ENCODE measurements at regions not wholly inside any gene's neighbourhood (a gene's known extent, or its start where the extent isn't known, plus 50 kb on each side); places are given as distances from the start of the nearest gene placed in this dataset.

GRCh38 chr4:171667906-171668305 lies 145.3 kb upstream of the GALNTL6 start:
- DNase-seq = peak in 1 of 2 experiments; percentile 8
- H3K27me3 ChIP-seq = no peaks in the 10 kb centered on the region

GRCh38 chr4:171651071-171651470 lies 162.1 kb upstream of the GALNTL6 start:
- no peak overlapping the region for H3K27ac ChIP-seq
- no peaks in the 10 kb centered on the region for H3K36me3 ChIP-seq
- H3K4me1 ChIP-seq = no peaks in the 10 kb centered on the region
- DNase-seq = no peak
- H3K4me3 ChIP-seq = no peak overlapping the region
- no peaks in the 10 kb centered on the region for H3K9me3 ChIP-seq (replicated peaks)
- H3K27me3 ChIP-seq = no peaks in the 10 kb centered on the region

More at GRCh38 chr4:171667906-171668305, 145.3 kb upstream of the GALNTL6 start:
- no peak overlapping the region for H3K27ac ChIP-seq
- H3K4me3 ChIP-seq = no peak overlapping the region
- H3K9me3 ChIP-seq (replicated peaks) = no peaks in the 10 kb centered on the region
- H3K36me3 ChIP-seq = no peaks in the 10 kb centered on the region
- no peaks in the 10 kb centered on the region for H3K4me1 ChIP-seq

GRCh38 chr4:171650543-171650942 lies 162.7 kb upstream of the GALNTL6 start:
- no peak overlapping the region for H3K27ac ChIP-seq
- no peaks in the 10 kb centered on the region for H3K36me3 ChIP-seq
- no peak overlapping the region for H3K4me3 ChIP-seq
- no peaks in the 10 kb centered on the region for H3K27me3 ChIP-seq
- no peaks in the 10 kb centered on the region for H3K4me1 ChIP-seq
- H3K9me3 ChIP-seq (replicated peaks) = no peaks in the 10 kb centered on the region
- DNase-seq = peak; percentile 31 to 45

DNA sequence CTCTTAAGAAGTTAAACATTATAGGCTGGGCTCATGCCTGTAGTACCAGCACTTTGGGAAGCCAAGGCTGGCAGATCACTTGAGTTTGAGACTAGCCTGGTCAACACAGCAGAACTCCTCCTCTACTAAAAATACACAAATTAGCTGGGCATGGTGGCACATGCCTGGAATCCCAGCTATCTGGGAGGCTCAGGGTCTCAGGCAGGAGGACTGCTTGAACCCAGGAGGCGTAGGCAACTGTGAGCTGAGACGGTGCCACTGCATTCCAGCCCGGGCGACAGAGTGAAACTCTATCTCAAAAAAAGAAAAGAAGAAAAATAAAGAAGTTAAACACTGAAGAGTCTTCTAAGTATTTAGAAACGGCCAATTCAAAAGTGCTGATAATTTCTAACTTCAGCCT lies 164.3 kb upstream of the GALNTL6 start:
- Histone ChIP-seq H3K36me3 (no peaks in the 10 kb centered on the region), H3K4me3 (no peak overlapping the region), H3K27me3 (no peaks in the 10 kb centered on the region), H3K9me3 (replicated peaks) (no peaks in the 10 kb centered on the region), H3K27ac (peak overlapping the region; percentile 69), H3K4me1 (no peaks in the 10 kb centered on the region)
- DNase-seq = peak; percentile 53

DNA sequence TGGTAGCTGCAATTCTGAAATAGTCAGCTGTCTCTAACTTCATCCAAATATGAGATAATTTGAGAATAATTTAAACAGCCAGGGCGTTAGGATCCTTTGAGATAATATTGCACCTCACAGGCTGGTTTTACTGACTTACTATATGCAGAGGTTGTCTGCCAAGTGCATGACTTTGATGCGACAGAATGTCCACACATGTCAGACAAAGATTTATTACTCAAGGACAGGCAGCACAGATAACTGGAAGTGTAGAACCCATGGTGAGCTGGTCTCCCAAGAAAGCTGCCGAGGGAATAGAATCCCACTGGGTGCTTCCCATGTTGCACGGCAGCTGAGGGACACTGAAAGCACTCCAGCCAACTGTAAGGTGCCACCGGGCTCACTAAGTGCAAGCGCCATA lies 166.2 kb upstream of the GALNTL6 start:
- Histone ChIP-seq H3K36me3 (no peaks in the 10 kb centered on the region), H3K9me3 (replicated peaks) (no peaks in the 10 kb centered on the region), H3K4me3 (no peak overlapping the region), H3K4me1 (no peaks in the 10 kb centered on the region), H3K27ac (no peak overlapping the region), H3K27me3 (no peaks in the 10 kb centered on the region)
- no peak for DNase-seq

- H3K9me3 ChIP-seq (replicated peaks) = no peaks in the 10 kb centered on the region
- no peaks in the 10 kb centered on the region for H3K36me3 ChIP-seq
- DNase-seq = no peak
- no peaks in the 10 kb centered on the region for H3K27me3 ChIP-seq
- no peak overlapping the region for H3K4me3 ChIP-seq
- no peaks in the 10 kb centered on the region for H3K4me1 ChIP-seq
- no peak overlapping the region for H3K27ac ChIP-seq
Observed at GRCh38 chr4:171644430-171645057, 168.7 kb upstream of the GALNTL6 start.

DNA sequence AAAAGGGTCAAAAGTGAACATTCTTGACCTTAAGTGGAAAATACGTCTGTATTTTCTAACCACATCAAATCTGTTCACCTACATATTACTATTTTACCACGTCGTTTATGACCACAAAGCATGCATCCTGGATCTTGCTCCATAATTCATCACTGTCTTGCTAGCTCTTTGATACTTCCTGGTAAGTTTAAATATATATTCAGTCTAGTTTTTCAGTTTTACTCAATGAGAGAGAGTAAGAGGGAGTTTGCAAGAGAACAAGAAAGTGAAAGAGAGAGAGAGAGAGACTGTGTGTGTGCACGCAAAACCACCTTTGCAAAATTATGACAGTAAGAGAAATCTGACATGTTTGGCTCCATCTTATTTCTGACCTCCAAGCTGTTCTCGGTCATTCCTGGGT lies 173.7 kb upstream of the GALNTL6 start:
- no peak for DNase-seq
- no peaks in the 10 kb centered on the region for H3K27me3 ChIP-seq
- no peak overlapping the region for H3K27ac ChIP-seq
- H3K4me3 ChIP-seq = no peak overlapping the region
- no peaks in the 10 kb centered on the region for H3K4me1 ChIP-seq
- H3K36me3 ChIP-seq = no peaks in the 10 kb centered on the region
- H3K9me3 ChIP-seq (replicated peaks) = no peaks in the 10 kb centered on the region

DNA sequence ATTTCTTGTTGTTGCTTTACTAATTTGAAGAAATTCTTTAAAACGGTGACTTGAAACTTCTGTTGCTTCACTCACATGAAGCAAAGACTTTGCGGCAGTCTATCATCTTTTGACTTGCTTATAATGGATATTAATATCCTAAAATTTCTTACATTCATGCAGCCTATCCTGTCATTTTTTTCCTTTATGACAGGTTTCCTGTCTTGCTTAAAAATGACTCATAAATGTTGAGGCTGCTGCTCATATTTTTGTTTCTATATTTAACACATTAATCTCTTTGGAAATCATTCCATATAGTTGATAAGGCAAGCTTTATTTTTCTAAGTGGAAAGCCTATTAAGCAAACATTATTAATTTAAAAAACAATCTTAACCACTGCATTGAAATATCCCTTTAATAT lies 176.6 kb upstream of the GALNTL6 start:
- DNase-seq = no peak
- Histone ChIP-seq H3K4me3 (no peak overlapping the region), H3K27me3 (no peaks in the 10 kb centered on the region), H3K9me3 (replicated peaks) (no peaks in the 10 kb centered on the region), H3K27ac (no peak overlapping the region), H3K36me3 (no peaks in the 10 kb centered on the region), H3K4me1 (no peaks in the 10 kb centered on the region)

DNA sequence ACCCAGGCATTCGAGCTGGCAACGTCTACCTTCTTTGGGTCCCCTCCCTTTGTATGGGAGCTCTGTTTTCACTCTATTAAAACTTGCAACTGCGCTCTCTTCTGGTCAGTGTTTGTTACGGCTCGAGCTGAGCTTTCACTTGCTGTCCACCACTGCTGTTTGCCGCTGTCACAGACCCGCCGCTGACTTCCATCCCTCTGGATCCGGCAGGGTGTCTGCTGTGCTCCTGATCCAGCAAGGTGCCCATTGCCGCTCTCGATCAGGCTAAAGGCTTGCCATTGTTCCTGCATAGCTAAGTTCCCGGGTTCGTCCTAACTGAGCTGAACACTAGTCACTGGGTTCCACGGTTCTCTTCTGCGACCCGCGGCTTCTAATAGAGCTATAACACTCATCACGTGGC lies 183.5 kb upstream of the GALNTL6 start:
- no peak overlapping the region for H3K4me3 ChIP-seq
- no peaks in the 10 kb centered on the region for H3K9me3 ChIP-seq (replicated peaks)
- DNase-seq = no peak
- no peaks in the 10 kb centered on the region for H3K4me1 ChIP-seq
- no peak overlapping the region for H3K27ac ChIP-seq
- H3K27me3 ChIP-seq = no peaks in the 10 kb centered on the region
- H3K36me3 ChIP-seq = no peaks in the 10 kb centered on the region

- Histone ChIP-seq H3K36me3 (no peaks in the 10 kb centered on the region), H3K4me1 (no peaks in the 10 kb centered on the region), H3K27me3 (no peaks in the 10 kb centered on the region), H3K27ac (no peak overlapping the region), H3K4me3 (no peak overlapping the region), H3K9me3 (replicated peaks) (no peaks in the 10 kb centered on the region)
- DNase-seq = no peak
Observed at GRCh38 chr4:171629182-171629581, 184.0 kb upstream of the GALNTL6 start.

- no peaks in the 10 kb centered on the region for H3K9me3 ChIP-seq (replicated peaks)
- no peaks in the 10 kb centered on the region for H3K27me3 ChIP-seq
- no peak overlapping the region for H3K27ac ChIP-seq
- no peak for DNase-seq
- no peaks in the 10 kb centered on the region for H3K4me1 ChIP-seq
- no peaks in the 10 kb centered on the region for H3K36me3 ChIP-seq
- no peak overlapping the region for H3K4me3 ChIP-seq
Observed at GRCh38 chr4:171626554-171626953, 186.7 kb upstream of the GALNTL6 start.

DNA sequence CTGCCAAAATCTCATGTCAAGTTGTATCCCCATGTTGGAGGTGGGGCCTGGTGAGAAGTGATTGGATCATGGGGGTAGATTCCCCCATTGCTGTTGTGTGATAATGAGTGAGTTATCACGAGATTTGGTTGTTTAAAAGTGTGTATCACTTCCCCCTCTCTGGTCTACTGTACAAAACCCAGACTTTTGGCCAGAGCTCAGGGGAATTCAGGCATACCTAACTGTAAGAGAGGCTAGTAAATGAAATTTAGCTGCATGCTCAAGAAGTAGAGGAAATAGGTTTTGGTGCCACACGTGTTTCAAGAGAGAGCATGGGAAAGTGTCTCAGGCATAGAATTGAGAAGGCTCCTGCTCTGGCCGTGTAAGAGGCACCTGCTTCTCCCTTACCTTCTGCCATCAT lies 190.5 kb upstream of the GALNTL6 start:
- Histone ChIP-seq H3K9me3 (replicated peaks) (no peaks in the 10 kb centered on the region), H3K36me3 (no peaks in the 10 kb centered on the region), H3K27ac (no peak overlapping the region), H3K4me1 (no peaks in the 10 kb centered on the region), H3K27me3 (no peaks in the 10 kb centered on the region), H3K4me3 (no peak overlapping the region)
- DNase-seq = no peak

DNA sequence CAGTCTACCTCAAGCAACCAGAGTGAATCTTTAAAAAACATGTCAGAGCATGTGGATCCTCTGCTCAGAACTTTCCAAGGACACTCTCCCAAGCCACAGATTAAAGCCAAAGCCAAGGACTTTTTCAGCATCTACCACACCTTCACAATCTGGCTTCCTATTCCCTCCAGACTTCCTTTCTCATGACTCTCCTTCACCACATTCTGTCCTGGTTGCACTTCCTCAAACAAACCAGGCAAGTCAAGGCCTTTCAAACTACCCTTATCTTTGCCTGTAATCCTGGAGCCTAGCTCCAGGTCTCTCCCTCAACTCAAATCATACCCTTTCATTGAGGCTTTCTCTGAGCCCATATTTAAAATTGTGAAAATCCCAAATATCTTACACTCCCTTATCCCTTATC lies 191.6 kb upstream of the GALNTL6 start:
- H3K27me3 ChIP-seq = no peaks in the 10 kb centered on the region
- no peaks in the 10 kb centered on the region for H3K4me1 ChIP-seq
- no peaks in the 10 kb centered on the region for H3K9me3 ChIP-seq (replicated peaks)
- H3K36me3 ChIP-seq = no peaks in the 10 kb centered on the region
- DNase-seq = no peak
- no peak overlapping the region for H3K27ac ChIP-seq
- H3K4me3 ChIP-seq = no peak overlapping the region

DNA sequence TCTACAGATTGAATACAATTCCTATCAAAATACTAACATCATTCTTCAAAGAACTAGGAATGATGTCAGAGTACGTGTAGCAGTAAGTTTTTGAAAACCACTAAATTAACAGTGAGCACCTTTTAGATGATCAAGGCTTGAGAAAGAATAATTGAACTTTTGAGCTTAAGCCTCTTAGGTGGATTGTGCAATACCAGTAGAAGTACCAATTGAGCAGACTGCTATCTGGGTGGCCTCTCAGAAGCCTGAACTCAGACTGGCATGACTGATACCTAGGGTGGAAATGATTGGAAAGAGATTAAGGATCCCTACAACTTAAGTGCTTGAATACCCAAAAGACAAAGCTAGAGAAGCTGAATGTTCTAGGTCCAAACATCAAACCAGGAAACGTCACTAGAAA lies 200.3 kb upstream of the GALNTL6 start:
- Histone ChIP-seq H3K27ac (no peak overlapping the region), H3K9me3 (replicated peaks) (no peaks in the 10 kb centered on the region), H3K36me3 (no peaks in the 10 kb centered on the region), H3K27me3 (no peaks in the 10 kb centered on the region), H3K4me1 (no peaks in the 10 kb centered on the region), H3K4me3 (no peak overlapping the region)
- no peak for DNase-seq

GRCh38 chr4:171602638-171603355 lies 210.4 kb upstream of the GALNTL6 start:
- Histone ChIP-seq H3K27ac (no peak overlapping the region), H3K4me3 (no peak overlapping the region), H3K36me3 (no peaks in the 10 kb centered on the region), H3K27me3 (no peaks in the 10 kb centered on the region), H3K4me1 (no peaks in the 10 kb centered on the region), H3K9me3 (replicated peaks) (no peaks in the 10 kb centered on the region)
- DNase-seq = no peak

DNA sequence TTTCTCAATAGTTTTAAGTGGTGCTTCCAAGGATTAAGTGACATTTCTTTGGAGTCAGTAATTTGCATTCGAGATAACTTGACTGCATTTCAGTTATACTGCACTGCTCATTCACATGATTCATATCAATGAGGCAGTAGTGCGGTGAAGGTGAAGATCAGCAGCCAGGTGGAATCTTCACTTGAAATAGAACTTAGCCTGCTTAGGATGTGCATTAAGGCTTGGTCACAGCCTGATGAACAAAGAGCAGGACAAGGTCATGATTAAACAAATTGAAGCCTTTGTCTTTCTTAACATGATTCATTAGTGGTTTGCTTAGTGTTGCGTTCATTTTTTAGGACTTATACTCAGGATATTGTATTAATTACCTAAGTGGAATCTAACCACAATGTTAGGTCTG lies 212.1 kb upstream of the GALNTL6 start:
- no peak overlapping the region for H3K4me3 ChIP-seq
- no peak for DNase-seq
- no peak overlapping the region for H3K27ac ChIP-seq
- no peaks in the 10 kb centered on the region for H3K9me3 ChIP-seq (replicated peaks)
- H3K36me3 ChIP-seq = no peaks in the 10 kb centered on the region
- H3K27me3 ChIP-seq = no peaks in the 10 kb centered on the region
- no peaks in the 10 kb centered on the region for H3K4me1 ChIP-seq

Measured in SJCRH30 (cell line).